A549 (cell line): ENCODE measurements at regions not wholly inside any gene's neighbourhood (a gene's known extent, or its start where the extent isn't known, plus 50 kb on each side); places are given as distances from the start of the nearest gene placed in this dataset.
"Not testable (repeated sequence)": the region's sequence is repeated elsewhere in the genome, so short reads cannot be mapped to it uniquely, and the experiment has no call there.

Experiments
- ATAC-seq, 2 experiments: fragments of 200-7000 bp in 1 of 2; fragments of >200 bp in 1 of 2; cut with Nextera tagmentation in 1 of 2; cut with Tn5 transposase in 1 of 2; 3 replicates each; pipeline versions ENCODE4 v1.8.0 to v1.9.1; 2018 to 2020; ENCODE audit warnings: mild to moderate bottlenecking in 1 of 2, moderate library complexity in 1 of 2
- CTCF ChIA-PET: fragments of 300-600 bp; sonication (Branson Sonifier 250); formaldehyde crosslinking; extraction: SDS; loops from one replicate; lab custom pipeline; 2021; ENCODE audit warnings: antibody characterized with exemption, inconsistent platforms; lab: Yijun Ruan, JAX
- POLR2A ChIA-PET: fragments of 350-600 bp; formaldehyde crosslinking; extraction: SDS; loops from one replicate; lab custom pipeline; 2021; ENCODE audit warnings: antibody characterized with exemption, inconsistent platforms; lab: Yijun Ruan, JAX
- DNase-seq, 2 experiments: peaks; one replicate each; pipeline versions ENCODE4 v3.0.0 to v3.0.0-alpha.2; 2011 to 2016; ENCODE audit warnings: low read depth in 1 of 2, low spot score in 1 of 2
- FAIRE-seq: peaks from 2 replicates; lab custom pipeline; 2011; peaks lifted over from hg19 to GRCh38; lab: Jason Lieb, UNC
- H3K27ac ChIP-seq, 2 experiments: fragments of >200 bp; sonication (Bioruptor Twin); formaldehyde crosslinking; 3 replicates each; pipeline ENCODE4 v1.5.1; 2016 to 2017
- H3K4me1 ChIP-seq: fragments of >200 bp; sonication (Bioruptor Twin); formaldehyde crosslinking; 3 replicates; pipeline ENCODE4 v1.6.1; 2016
- H3K4me2 ChIP-seq: fragments of >200 bp; sonication (Bioruptor Twin); formaldehyde crosslinking; 3 replicates; pipeline ENCODE4 v1.6.1; 2016
- H3K4me3 ChIP-seq: fragments of >200 bp; sonication (Bioruptor Twin); formaldehyde crosslinking; 3 replicates; pipeline ENCODE4 v1.5.1; 2016
- H3K9me3 ChIP-seq: fragments of >200 bp; sonication (Bioruptor Twin); formaldehyde crosslinking; 3 replicates; pipeline ENCODE4 v1.6.1; 2016
- CBX2 ChIP-seq: fragments of 200-600 bp; sonication (generic); IDR thresholded peaks from 2 replicates; pipeline ENCODE4 v1.6.1; 2016; ENCODE audit warnings: low read depth, mild to moderate bottlenecking, borderline replicate concordance
- CHD2 ChIP-seq: fragments of 150-350 bp; IDR thresholded peaks from 2 replicates; pipeline ENCODE4 v1.6.1; 2014; ENCODE audit warnings: low read length; ENCODE audit not compliant: partially characterized antibody
- EHF ChIP-seq: fragments of 250-450 bp; sonication (Bioruptor Pico); IDR thresholded peaks from 2 replicates; pipeline ENCODE4 v1.5.0; 2020; ENCODE audit warnings: mild to moderate bottlenecking
- EHMT2 ChIP-seq: fragments of 200-600 bp; sonication (generic); IDR thresholded peaks from 2 replicates; pipeline ENCODE4 v1.6.1; 2016; ENCODE audit warnings: antibody characterized with exemption, low read depth, mild to moderate bottlenecking, moderate library complexity
- ESRRA ChIP-seq: fragments of 150-350 bp; IDR thresholded peaks from 2 replicates; pipeline ENCODE4 v1.6.1; 2014; ENCODE audit warnings: mild to moderate bottlenecking, low read length, borderline replicate concordance
- FOSL2 ChIP-seq, 2 experiments: fragments of 450-650 bp in 1 of 2; fragments of >200 bp in 1 of 2; sonication (Bioruptor Twin) in 1 of 2; formaldehyde crosslinking; IDR thresholded peaks; 2 replicates each; pipeline versions ENCODE4 v1.5.0 to v1.6.1; 2016 to 2020; ENCODE audit warnings: mild to moderate bottlenecking in 1 of 2, moderate library complexity in 1 of 2
- JUN ChIP-seq, 2 experiments: fragments of >200 bp; sonication (Bioruptor Twin); formaldehyde crosslinking; IDR thresholded peaks; 2 replicates in 1 of 2; 3 replicates in 1 of 2; pipeline ENCODE4 v1.6.1; 2016 to 2017
- JUNB ChIP-seq: fragments of >200 bp; sonication (Bioruptor Twin); formaldehyde crosslinking; IDR thresholded peaks from 2 replicates; pipeline ENCODE4 v1.6.1; 2016
- KDM5A ChIP-seq: fragments of 200-600 bp; sonication (generic); IDR thresholded peaks from 2 replicates; pipeline ENCODE4 v1.6.1; 2016; ENCODE audit warnings: antibody characterized with exemption, mild to moderate bottlenecking
- NFE2L2 ChIP-seq: fragments of 150-350 bp; conservative IDR thresholded peaks from 2 replicates; pipeline ENCODE4 v1.6.1; 2014; ENCODE audit warnings: low read length
- NPAS2 ChIP-seq: fragments of 250-450 bp; sonication (Bioruptor Pico); IDR thresholded peaks from 2 replicates; pipeline ENCODE4 v1.8.0; 2022; ENCODE audit warnings: mild to moderate bottlenecking, moderate library complexity, borderline replicate concordance
- POLR2A ChIP-seq: IDR thresholded peaks from 2 replicates; pipeline ENCODE4 v1.6.1; 2012; ENCODE audit warnings: mild to moderate bottlenecking, low read length
- RAD21 ChIP-seq, 2 experiments: fragments of >200 bp in 1 of 2; sonication (Bioruptor Twin) in 1 of 2; formaldehyde crosslinking in 1 of 2; IDR thresholded peaks in 1 of 2; conservative IDR thresholded peaks in 1 of 2; 2 replicates in 1 of 2; 3 replicates in 1 of 2; pipeline ENCODE4 v1.6.1; 2012 to 2018; ENCODE audit warnings: inconsistent platforms in 1 of 2
- RARB ChIP-seq: fragments of 250-450 bp; sonication (Bioruptor Pico); IDR thresholded peaks from 2 replicates; pipeline ENCODE4 v1.8.0; 2021; ENCODE audit warnings: mild to moderate bottlenecking, moderate library complexity
- TFCP2L1 ChIP-seq: fragments of 250-450 bp; sonication (Bioruptor Pico); IDR thresholded peaks from 2 replicates; pipeline ENCODE4 v1.5.0; 2021; ENCODE audit warnings: mild to moderate bottlenecking
- TP53 ChIP-seq: fragments of 250-450 bp; sonication (Bioruptor Pico); IDR thresholded peaks from 2 replicates; pipeline ENCODE4 v1.5.0; 2021; ENCODE audit warnings: mild to moderate bottlenecking, moderate library complexity
- ZC3H11A ChIP-seq: fragments of 450-650 bp; IDR thresholded peaks from 2 replicates; pipeline ENCODE4 v1.6.1; 2014; ENCODE audit warnings: antibody characterized with exemption, mild to moderate bottlenecking
- WGBS: methylation state at CpG from one replicate; pipeline ENCODE4 v1.1.6; 2017; ENCODE audit errors: missing lambda C conversion rate; 5-methylcytosine and 5-hydroxymethylcytosine counted together
- TF ChIP-seq, protein P1 (sequence below): IDR thresholded peaks from 2 replicates; pipeline ENCODE4 v1.6.1; 2012
- TF ChIP-seq, protein P2 (sequence below): fragments of 200-600 bp; sonication (generic); IDR thresholded peaks from 2 replicates; pipeline ENCODE4 v1.6.1; 2016; ENCODE audit warnings: antibody characterized with exemption, mild to moderate bottlenecking, moderate library complexity
- TF ChIP-seq, protein P3 (sequence below): fragments of 150-350 bp; IDR thresholded peaks from 2 replicates; pipeline ENCODE4 v1.6.1; 2014; ENCODE audit warnings: low read depth, mild to moderate bottlenecking, low read length
- TF ChIP-seq, protein P4 (sequence below): fragments of >200 bp; sonication (Bioruptor Twin); formaldehyde crosslinking; IDR thresholded peaks from 3 replicates; pipeline ENCODE4 v1.6.1; 2016

- ATAC-seq (no peak), FAIRE-seq (no peak), DNase-seq (no peak)
- H3K27ac ChIP-seq: no peak overlapping the region
- POLR2A ChIA-PET: no interaction called here
- no peak overlapping the region for H3K4me2 ChIP-seq
- 11% methylated on average over 1 of the region's 1 CpG for WGBS
- H3K4me1 ChIP-seq: no peaks in the 10 kb centered on the region
- H3K9me3 ChIP-seq: no peaks in the 10 kb centered on the region
- H3K4me3 ChIP-seq: no peak overlapping the region
- TF ChIP-seq RAD21 (conservative IDR thresholded peaks at IDR 0.05 in 1 of 2, IDR thresholded peaks at IDR 0.05 in 1 of 2) (no peak), ZC3H11A (no peak), EHF (no peak), JUN (IDR thresholded peaks at IDR 0.05) (no peak), ESRRA (no peak), FOSL2 (IDR thresholded peaks at IDR 0.05) (no peak), FOSL2 (CRISPR knock-in tag; IDR thresholded peaks at IDR 0.05) (no peak), POLR2A (no peak), NPAS2 (CRISPR knock-in tag) (no peak), CBX2 (no peak), TFCP2L1 (CRISPR knock-in tag) (no peak), EHMT2 (no peak), RARB (CRISPR knock-in tag) (no peak)
- TF ChIP-seq, protein P1, sequence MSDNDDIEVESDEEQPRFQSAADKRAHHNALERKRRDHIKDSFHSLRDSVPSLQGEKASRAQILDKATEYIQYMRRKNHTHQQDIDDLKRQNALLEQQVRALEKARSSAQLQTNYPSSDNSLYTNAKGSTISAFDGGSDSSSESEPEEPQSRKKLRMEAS: no peak
- TF ChIP-seq, protein P2, sequence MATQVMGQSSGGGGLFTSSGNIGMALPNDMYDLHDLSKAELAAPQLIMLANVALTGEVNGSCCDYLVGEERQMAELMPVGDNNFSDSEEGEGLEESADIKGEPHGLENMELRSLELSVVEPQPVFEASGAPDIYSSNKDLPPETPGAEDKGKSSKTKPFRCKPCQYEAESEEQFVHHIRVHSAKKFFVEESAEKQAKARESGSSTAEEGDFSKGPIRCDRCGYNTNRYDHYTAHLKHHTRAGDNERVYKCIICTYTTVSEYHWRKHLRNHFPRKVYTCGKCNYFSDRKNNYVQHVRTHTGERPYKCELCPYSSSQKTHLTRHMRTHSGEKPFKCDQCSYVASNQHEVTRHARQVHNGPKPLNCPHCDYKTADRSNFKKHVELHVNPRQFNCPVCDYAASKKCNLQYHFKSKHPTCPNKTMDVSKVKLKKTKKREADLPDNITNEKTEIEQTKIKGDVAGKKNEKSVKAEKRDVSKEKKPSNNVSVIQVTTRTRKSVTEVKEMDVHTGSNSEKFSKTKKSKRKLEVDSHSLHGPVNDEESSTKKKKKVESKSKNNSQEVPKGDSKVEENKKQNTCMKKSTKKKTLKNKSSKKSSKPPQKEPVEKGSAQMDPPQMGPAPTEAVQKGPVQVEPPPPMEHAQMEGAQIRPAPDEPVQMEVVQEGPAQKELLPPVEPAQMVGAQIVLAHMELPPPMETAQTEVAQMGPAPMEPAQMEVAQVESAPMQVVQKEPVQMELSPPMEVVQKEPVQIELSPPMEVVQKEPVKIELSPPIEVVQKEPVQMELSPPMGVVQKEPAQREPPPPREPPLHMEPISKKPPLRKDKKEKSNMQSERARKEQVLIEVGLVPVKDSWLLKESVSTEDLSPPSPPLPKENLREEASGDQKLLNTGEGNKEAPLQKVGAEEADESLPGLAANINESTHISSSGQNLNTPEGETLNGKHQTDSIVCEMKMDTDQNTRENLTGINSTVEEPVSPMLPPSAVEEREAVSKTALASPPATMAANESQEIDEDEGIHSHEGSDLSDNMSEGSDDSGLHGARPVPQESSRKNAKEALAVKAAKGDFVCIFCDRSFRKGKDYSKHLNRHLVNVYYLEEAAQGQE: no peak
- CTCF ChIA-PET: no interaction called here
Measured at GRCh38 chr9:106177216-106177615, 482.9 kb downstream of the TMEM38B start.

DNA sequence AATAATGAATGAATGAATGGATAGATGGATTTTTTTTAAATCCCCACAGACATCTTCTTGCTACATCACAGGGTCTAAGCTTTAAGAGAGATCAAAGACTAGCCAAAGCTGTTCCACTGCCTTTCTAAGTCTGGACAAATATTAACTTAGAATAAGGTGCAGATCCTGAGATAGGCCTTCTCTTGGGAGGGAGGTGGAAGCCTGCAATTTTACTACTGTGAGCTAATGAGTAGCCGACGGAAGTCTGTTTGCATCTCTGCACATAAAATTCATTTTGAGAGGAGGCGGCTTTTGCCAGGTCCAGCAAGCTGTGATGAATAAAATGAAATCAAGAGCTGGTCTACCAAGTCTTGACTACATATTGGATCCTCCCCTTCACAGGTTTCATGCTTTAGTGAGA is 484.9 kb downstream of the TMEM38B start:
- FAIRE-seq: no peak
- H3K4me2 ChIP-seq: no peak overlapping the region
- DNase-seq: no peak
- ChIA-PET POLR2A (no interaction called here), CTCF (no interaction called here)
- no peaks in the 10 kb centered on the region for H3K9me3 ChIP-seq
- 65% methylated on average over 3 of the region's 3 CpGs for WGBS
- no peaks in the 10 kb centered on the region for H3K4me1 ChIP-seq
- H3K4me3 ChIP-seq: no peak overlapping the region
- no peak overlapping the region for H3K27ac ChIP-seq
- ATAC-seq: no peak
- TF ChIP-seq CHD2 (no peak), TP53 (no peak), ZC3H11A (no peak), JUNB (no peak), KDM5A (no peak), NFE2L2 (no peak)
- TF ChIP-seq, protein P3, sequence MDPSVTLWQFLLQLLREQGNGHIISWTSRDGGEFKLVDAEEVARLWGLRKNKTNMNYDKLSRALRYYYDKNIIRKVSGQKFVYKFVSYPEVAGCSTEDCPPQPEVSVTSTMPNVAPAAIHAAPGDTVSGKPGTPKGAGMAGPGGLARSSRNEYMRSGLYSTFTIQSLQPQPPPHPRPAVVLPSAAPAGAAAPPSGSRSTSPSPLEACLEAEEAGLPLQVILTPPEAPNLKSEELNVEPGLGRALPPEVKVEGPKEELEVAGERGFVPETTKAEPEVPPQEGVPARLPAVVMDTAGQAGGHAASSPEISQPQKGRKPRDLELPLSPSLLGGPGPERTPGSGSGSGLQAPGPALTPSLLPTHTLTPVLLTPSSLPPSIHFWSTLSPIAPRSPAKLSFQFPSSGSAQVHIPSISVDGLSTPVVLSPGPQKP: no peak
- TF ChIP-seq, protein P4, sequence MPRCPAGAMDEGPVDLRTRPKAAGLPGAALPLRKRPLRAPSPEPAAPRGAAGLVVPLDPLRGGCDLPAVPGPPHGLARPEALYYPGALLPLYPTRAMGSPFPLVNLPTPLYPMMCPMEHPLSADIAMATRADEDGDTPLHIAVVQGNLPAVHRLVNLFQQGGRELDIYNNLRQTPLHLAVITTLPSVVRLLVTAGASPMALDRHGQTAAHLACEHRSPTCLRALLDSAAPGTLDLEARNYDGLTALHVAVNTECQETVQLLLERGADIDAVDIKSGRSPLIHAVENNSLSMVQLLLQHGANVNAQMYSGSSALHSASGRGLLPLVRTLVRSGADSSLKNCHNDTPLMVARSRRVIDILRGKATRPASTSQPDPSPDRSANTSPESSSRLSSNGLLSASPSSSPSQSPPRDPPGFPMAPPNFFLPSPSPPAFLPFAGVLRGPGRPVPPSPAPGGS: no peak

DNA sequence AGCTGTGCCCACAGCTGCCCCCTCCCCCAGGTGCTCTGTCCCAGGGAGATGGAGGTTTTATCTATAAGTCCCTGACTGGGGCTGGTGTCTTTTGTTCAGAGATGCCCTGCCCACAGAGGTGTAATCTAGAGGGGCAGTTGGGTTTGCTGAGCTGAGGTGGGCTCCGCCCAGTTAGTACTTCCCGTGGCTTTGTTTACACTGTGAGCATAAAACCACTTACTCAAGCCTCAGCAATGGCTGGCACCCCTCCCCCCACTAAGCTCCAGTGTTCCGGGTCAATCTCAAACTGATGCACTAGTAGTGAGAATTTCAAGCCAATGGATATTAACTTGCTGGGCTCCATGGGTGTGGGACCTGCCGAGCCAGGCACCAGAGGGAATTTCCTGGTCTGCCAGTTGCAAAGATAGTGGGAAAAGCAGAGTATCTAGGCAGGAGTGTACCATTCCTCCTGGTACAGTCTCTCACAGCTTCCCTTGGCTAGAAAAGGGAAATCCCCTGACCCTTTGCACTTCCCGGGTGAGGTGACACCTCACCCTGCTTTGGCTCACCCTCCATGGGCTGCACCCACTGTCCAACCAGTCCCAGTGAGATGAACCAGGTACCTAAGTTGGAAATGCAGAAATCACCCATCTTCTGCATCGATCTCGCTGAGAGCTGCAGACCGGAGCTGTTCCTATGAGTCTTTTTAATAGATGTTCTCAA is 509.6 kb downstream of the TMEM38B start:
- ATAC-seq, H3K4me1 ChIP-seq, POLR2A ChIA-PET, H3K27ac ChIP-seq, CTCF ChIA-PET, H3K4me3 ChIP-seq, FAIRE-seq, H3K9me3 ChIP-seq, DNase-seq, H3K4me2 ChIP-seq: not testable (repeated sequence)
- WGBS: under 1% methylated on average over 8 of the region's 8 CpGs
